GM12878 (cell line): ENCODE measurements at regions not wholly inside any gene's neighbourhood (a gene's known extent, or its start where the extent isn't known, plus 50 kb on each side); places are given as distances from the start of the nearest gene placed in this dataset.

Experiments
- BCL11A ChIP-seq: IDR thresholded peaks from 2 replicates; pipeline ENCODE4 v1.6.1; 2011; ENCODE audit warnings: low read depth, low read length
- BRCA1 ChIP-seq: IDR thresholded peaks from 2 replicates; pipeline ENCODE4 v1.6.1; 2011; ENCODE audit warnings: low read depth, low read length, improper control_type of control experiment
- CHD2 ChIP-seq: IDR thresholded peaks from 2 replicates; pipeline ENCODE4 v1.6.1; 2011; ENCODE audit warnings: low read depth, low read length, improper control_type of control experiment, borderline replicate concordance
- EED ChIP-seq: sonication (generic); IDR thresholded peaks from 2 replicates; pipeline ENCODE4 v1.6.1; 2016; ENCODE audit warnings: antibody characterized with exemption, low read depth
- FOS ChIP-seq: IDR thresholded peaks from 3 replicates; pipeline ENCODE4 v1.6.1; 2011; ENCODE audit warnings: borderline replicate concordance; ENCODE audit not compliant: insufficient read length; ENCODE audit errors: extremely low read depth
- IKZF1 ChIP-seq: fragments of 450-650 bp; conservative IDR thresholded peaks from 2 replicates; pipeline ENCODE4 v1.6.1; 2017; ENCODE audit warnings: antibody characterized with exemption, mild to moderate bottlenecking
- KDM1A ChIP-seq: fragments of 200-600 bp; sonication (generic); IDR thresholded peaks from 2 replicates; pipeline ENCODE4 v1.6.1; 2016; ENCODE audit warnings: borderline replicate concordance
- LARP7 ChIP-seq: fragments of 450-650 bp; IDR thresholded peaks from 2 replicates; pipeline ENCODE4 v1.6.1; 2017; ENCODE audit warnings: mild to moderate bottlenecking
- MEF2B ChIP-seq: fragments of 450-650 bp; IDR thresholded peaks from 2 replicates; pipeline ENCODE4 v1.6.1; 2018; ENCODE audit warnings: mild to moderate bottlenecking, moderate library complexity; ENCODE audit not compliant: partially characterized antibody, poor library complexity, severe bottlenecking
- NFYA ChIP-seq: IDR thresholded peaks from 2 replicates; pipeline ENCODE4 v1.6.1; 2011; ENCODE audit warnings: low read depth, mild to moderate bottlenecking, low read length, improper control_type of control experiment, borderline replicate concordance
- PAX8 ChIP-seq: fragments of 450-650 bp; IDR thresholded peaks from 2 replicates; pipeline ENCODE4 v1.6.1; 2017; ENCODE audit warnings: mild to moderate bottlenecking, moderate library complexity
- POU2F2 ChIP-seq: IDR thresholded peaks from 3 replicates; pipeline ENCODE4 v1.6.1; 2011; ENCODE audit warnings: low read depth, mild to moderate bottlenecking, low read length, borderline replicate concordance
- RBBP5 ChIP-seq: fragments of 200-600 bp; sonication (generic); conservative IDR thresholded peaks from 2 replicates; pipeline ENCODE4 v1.6.1; 2016
- RELB ChIP-seq: fragments of 450-650 bp; IDR thresholded peaks from 2 replicates; pipeline ENCODE4 v1.6.1; 2017; ENCODE audit warnings: low read depth, mild to moderate bottlenecking, moderate library complexity
- STAT3 ChIP-seq: IDR thresholded peaks from 2 replicates; pipeline ENCODE4 v1.6.1; 2011; ENCODE audit warnings: low read depth, low read length, improper control_type of control experiment
- SUPT20H ChIP-seq: IDR thresholded peaks from 2 replicates; pipeline ENCODE4 v1.6.1; 2011; ENCODE audit warnings: low read depth, mild to moderate bottlenecking, low read length, moderate library complexity, borderline replicate concordance; ENCODE audit not compliant: control insufficient read depth
- TARDBP ChIP-seq: IDR thresholded peaks from 2 replicates; pipeline ENCODE4 v1.6.1; 2016; ENCODE audit warnings: borderline replicate concordance
- TCF3 ChIP-seq: IDR thresholded peaks from 2 replicates; pipeline ENCODE4 v1.6.1; 2012; ENCODE audit warnings: low read depth, mild to moderate bottlenecking, low read length, borderline replicate concordance; ENCODE audit not compliant: insufficient read depth
- WRNIP1 ChIP-seq: IDR thresholded peaks from 2 replicates; pipeline ENCODE4 v1.6.1; 2011; ENCODE audit warnings: low read depth, low read length, improper control_type of control experiment, borderline replicate concordance
- ZNF207 ChIP-seq: fragments of 450-650 bp; IDR thresholded peaks from 2 replicates; pipeline ENCODE4 v1.6.1; 2014; ENCODE audit warnings: antibody characterized with exemption, mild to moderate bottlenecking, borderline replicate concordance
- ZNF217 ChIP-seq: fragments of 450-650 bp; IDR thresholded peaks from 2 replicates; pipeline ENCODE4 v1.6.1; 2017; ENCODE audit warnings: antibody characterized with exemption, mild to moderate bottlenecking
- ZNF24 ChIP-seq: fragments of 450-650 bp; IDR thresholded peaks from 2 replicates; pipeline ENCODE4 v1.6.1; 2017; ENCODE audit warnings: antibody characterized with exemption, mild to moderate bottlenecking
- TF ChIP-seq, protein P1 (sequence below): fragments of 450-650 bp; IDR thresholded peaks from 2 replicates; pipeline ENCODE4 v1.6.1; 2017; ENCODE audit warnings: antibody characterized with exemption, mild to moderate bottlenecking, moderate library complexity
- TF ChIP-seq, protein P2 (sequence below): fragments of 450-650 bp; IDR thresholded peaks from 2 replicates; pipeline ENCODE4 v1.6.1; 2017; ENCODE audit warnings: mild to moderate bottlenecking, moderate library complexity

- TF ChIP-seq, protein P1, sequence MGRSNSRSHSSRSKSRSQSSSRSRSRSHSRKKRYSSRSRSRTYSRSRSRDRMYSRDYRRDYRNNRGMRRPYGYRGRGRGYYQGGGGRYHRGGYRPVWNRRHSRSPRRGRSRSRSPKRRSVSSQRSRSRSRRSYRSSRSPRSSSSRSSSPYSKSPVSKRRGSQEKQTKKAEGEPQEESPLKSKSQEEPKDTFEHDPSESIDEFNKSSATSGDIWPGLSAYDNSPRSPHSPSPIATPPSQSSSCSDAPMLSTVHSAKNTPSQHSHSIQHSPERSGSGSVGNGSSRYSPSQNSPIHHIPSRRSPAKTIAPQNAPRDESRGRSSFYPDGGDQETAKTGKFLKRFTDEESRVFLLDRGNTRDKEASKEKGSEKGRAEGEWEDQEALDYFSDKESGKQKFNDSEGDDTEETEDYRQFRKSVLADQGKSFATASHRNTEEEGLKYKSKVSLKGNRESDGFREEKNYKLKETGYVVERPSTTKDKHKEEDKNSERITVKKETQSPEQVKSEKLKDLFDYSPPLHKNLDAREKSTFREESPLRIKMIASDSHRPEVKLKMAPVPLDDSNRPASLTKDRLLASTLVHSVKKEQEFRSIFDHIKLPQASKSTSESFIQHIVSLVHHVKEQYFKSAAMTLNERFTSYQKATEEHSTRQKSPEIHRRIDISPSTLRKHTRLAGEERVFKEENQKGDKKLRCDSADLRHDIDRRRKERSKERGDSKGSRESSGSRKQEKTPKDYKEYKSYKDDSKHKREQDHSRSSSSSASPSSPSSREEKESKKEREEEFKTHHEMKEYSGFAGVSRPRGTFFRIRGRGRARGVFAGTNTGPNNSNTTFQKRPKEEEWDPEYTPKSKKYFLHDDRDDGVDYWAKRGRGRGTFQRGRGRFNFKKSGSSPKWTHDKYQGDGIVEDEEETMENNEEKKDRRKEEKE: no peak
- no peak for TF ChIP-seq KDM1A
- TF ChIP-seq EED: peak; percentile 77
- 0 out of 2 replicates have a peak, but pooled peaks have one; percentile 42 for TF ChIP-seq BCL11A
- no peak for TF ChIP-seq SUPT20H
- no peak for TF ChIP-seq RELB
- peak; percentile 6; the same call in 1 of the 2 replicates for TF ChIP-seq IKZF1
- TF ChIP-seq, protein P2, sequence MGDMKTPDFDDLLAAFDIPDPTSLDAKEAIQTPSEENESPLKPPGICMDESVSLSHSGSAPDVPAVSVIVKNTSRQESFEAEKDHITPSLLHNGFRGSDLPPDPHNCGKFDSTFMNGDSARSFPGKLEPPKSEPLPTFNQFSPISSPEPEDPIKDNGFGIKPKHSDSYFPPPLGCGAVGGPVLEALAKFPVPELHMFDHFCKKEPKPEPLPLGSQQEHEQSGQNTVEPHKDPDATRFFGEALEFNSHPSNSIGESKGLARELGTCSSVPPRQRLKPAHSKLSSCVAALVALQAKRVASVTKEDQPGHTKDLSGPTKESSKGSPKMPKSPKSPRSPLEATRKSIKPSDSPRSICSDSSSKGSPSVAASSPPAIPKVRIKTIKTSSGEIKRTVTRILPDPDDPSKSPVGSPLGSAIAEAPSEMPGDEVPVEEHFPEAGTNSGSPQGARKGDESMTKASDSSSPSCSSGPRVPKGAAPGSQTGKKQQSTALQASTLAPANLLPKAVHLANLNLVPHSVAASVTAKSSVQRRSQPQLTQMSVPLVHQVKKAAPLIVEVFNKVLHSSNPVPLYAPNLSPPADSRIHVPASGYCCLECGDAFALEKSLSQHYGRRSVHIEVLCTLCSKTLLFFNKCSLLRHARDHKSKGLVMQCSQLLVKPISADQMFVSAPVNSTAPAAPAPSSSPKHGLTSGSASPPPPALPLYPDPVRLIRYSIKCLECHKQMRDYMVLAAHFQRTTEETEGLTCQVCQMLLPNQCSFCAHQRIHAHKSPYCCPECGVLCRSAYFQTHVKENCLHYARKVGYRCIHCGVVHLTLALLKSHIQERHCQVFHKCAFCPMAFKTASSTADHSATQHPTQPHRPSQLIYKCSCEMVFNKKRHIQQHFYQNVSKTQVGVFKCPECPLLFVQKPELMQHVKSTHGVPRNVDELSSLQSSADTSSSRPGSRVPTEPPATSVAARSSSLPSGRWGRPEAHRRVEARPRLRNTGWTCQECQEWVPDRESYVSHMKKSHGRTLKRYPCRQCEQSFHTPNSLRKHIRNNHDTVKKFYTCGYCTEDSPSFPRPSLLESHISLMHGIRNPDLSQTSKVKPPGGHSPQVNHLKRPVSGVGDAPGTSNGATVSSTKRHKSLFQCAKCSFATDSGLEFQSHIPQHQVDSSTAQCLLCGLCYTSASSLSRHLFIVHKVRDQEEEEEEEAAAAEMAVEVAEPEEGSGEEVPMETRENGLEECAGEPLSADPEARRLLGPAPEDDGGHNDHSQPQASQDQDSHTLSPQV: no peak
- TF ChIP-seq TCF3: no peak
- no peak for TF ChIP-seq ZNF24
- no peak for TF ChIP-seq RBBP5
- no peak for TF ChIP-seq ZNF207
- no peak for TF ChIP-seq PAX8
- TF ChIP-seq TARDBP: no peak
- no peak for TF ChIP-seq CHD2
- TF ChIP-seq MEF2B: peak; percentile 43
- no peak for TF ChIP-seq FOS
- TF ChIP-seq NFYA: no peak
- peak; percentile 38; the same call in 1 of the 2 replicates for TF ChIP-seq LARP7
- TF ChIP-seq STAT3: no peak
- no peak for TF ChIP-seq ZNF217
- no peak for TF ChIP-seq POU2F2
- TF ChIP-seq WRNIP1: no peak
- TF ChIP-seq BRCA1: no peak
These were observed 82.7 kb downstream of the PTPDC1 start (continued) for GRCh38 chr9:94166976-94167346.
